GM19240 (cell line): ENCODE measurements at regions not wholly inside any gene's neighbourhood (a gene's known extent, or its start where the extent isn't known, plus 50 kb on each side); places are given as distances from the start of the nearest gene placed in this dataset.
"Not testable (repeated sequence)": the region's sequence is repeated elsewhere in the genome, so short reads cannot be mapped to it uniquely, and the experiment has no call there.

ENCODE experiments used
- DNase-seq: peaks from one replicate; pipeline ENCODE4 v3.0.0; 2011; ENCODE audit warnings: low spot score; ENCODE audit not compliant: insufficient read length

- DNase-seq: no peak
Observed at GRCh38 chr4:15162465-15163283, 160.4 kb downstream of the CPEB2 start.

GRCh38 chr4:15163284-15163645, 161.0 kb downstream of the CPEB2 start:
- no peak for DNase-seq

GRCh38 chr4:15164571-15164970, 162.3 kb downstream of the CPEB2 start:
- no peak for DNase-seq

- DNase-seq: no peak
Observed at GRCh38 chr4:15167743-15168142, 165.5 kb downstream of the CPEB2 start.

- no peak for DNase-seq
Observed at GRCh38 chr4:15168759-15169158, 166.5 kb downstream of the CPEB2 start.

- DNase-seq: no peak
Observed at GRCh38 chr4:15171725-15172124, 169.4 kb downstream of the CPEB2 start.

GRCh38 chr4:15173251-15173650, 171.0 kb downstream of the CPEB2 start:
- DNase-seq: no peak

GRCh38 chr4:15174168-15174567, 171.9 kb downstream of the CPEB2 start:
- DNase-seq: not testable (repeated sequence)

GRCh38 chr4:15179842-15180241, 177.6 kb downstream of the CPEB2 start:
- not testable (repeated sequence) for DNase-seq

GRCh38 chr4:15182600-15183220, 180.4 kb downstream of the CPEB2 start:
- no peak for DNase-seq

GRCh38 chr4:15186149-15186548, 183.9 kb downstream of the CPEB2 start:
- DNase-seq: no peak

- DNase-seq: no peak
Observed at GRCh38 chr4:15186806-15187205, 184.5 kb downstream of the CPEB2 start.

- DNase-seq: no peak
Observed at GRCh38 chr4:15188605-15189539, 186.6 kb downstream of the CPEB2 start.

GRCh38 chr4:15194520-15194919, 192.2 kb downstream of the CPEB2 start:
- DNase-seq: no peak

- no peak for DNase-seq
Observed at GRCh38 chr4:15197005-15197404, 194.7 kb downstream of the CPEB2 start.

GRCh38 chr4:15198070-15198727, 195.9 kb downstream of the CPEB2 start:
- no peak for DNase-seq

GRCh38 chr4:15201782-15202181, 199.5 kb downstream of the CPEB2 start:
- no peak for DNase-seq

- no peak for DNase-seq
Observed at GRCh38 chr4:15202481-15202880, 200.2 kb downstream of the CPEB2 start.

- DNase-seq: not testable (repeated sequence)
Observed at GRCh38 chr4:15206526-15206925, 204.2 kb downstream of the CPEB2 start.

GRCh38 chr4:15213302-15213970, 211.2 kb downstream of the CPEB2 start:
- DNase-seq: no peak

- DNase-seq: no peak
Observed at GRCh38 chr4:15215109-15215508, 212.7 kb upstream of the C1QTNF7 start.
